ENCODE measurements at regions not wholly inside any gene's neighbourhood (a gene's known extent, or its start where the extent isn't known, plus 50 kb on each side); places are given as distances from the start of the nearest gene placed in this dataset.

- DNase-seq (ENCODE audit: extremely low spot score, insufficient read length, low read depth) (no peak), FAIRE-seq (no peak)
Observed at GRCh38 chr6:37103169-37104039, 66.5 kb upstream of the PIM1 start.

- DNase-seq (ENCODE audit: extremely low spot score, insufficient read length, low read depth) = no peak
- FAIRE-seq = no peak
Observed at GRCh38 chr6:37104824-37105147, 65.2 kb upstream of the PIM1 start.

- FAIRE-seq = no peak
- DNase-seq (ENCODE audit: extremely low spot score, insufficient read length, low read depth) = no peak
Observed at GRCh38 chr6:37105148-37106050, 64.6 kb upstream of the PIM1 start.

- DNase-seq (ENCODE audit: extremely low spot score, insufficient read length, low read depth) (no peak), FAIRE-seq (no peak)
Observed at GRCh38 chr6:37106051-37106363, 63.9 kb upstream of the PIM1 start.

- FAIRE-seq = no peak
- DNase-seq (ENCODE audit: extremely low spot score, insufficient read length, low read depth) = no peak
Observed at GRCh38 chr6:37106554-37106953, 63.4 kb upstream of the PIM1 start.

GRCh38 chr6:37106982-37107491 lies 62.9 kb upstream of the PIM1 start:
- no peak for DNase-seq (ENCODE audit: extremely low spot score, insufficient read length, low read depth)
- no peak for FAIRE-seq

GRCh38 chr6:37109714-37110499 lies 60.0 kb upstream of the PIM1 start:
- FAIRE-seq (no peak), DNase-seq (ENCODE audit: extremely low spot score, insufficient read length, low read depth) (no peak)

- DNase-seq (ENCODE audit: extremely low spot score, insufficient read length, low read depth) = no peak
- peak; percentile 92 for FAIRE-seq
Observed at GRCh38 chr6:37110500-37111461, 59.2 kb upstream of the PIM1 start.

GRCh38 chr6:37113976-37114375 lies 56.0 kb upstream of the PIM1 start:
- no peak for FAIRE-seq
- DNase-seq (ENCODE audit: extremely low spot score, insufficient read length, low read depth) = no peak

- no peak for DNase-seq (ENCODE audit: extremely low spot score, insufficient read length, low read depth)
Observed at GRCh38 chr6:37114612-37115011, 55.3 kb upstream of the PIM1 start.

GRCh38 chr6:37115236-37115895 lies 54.6 kb upstream of the PIM1 start:
- no peak for FAIRE-seq
- no peak for DNase-seq (ENCODE audit: extremely low spot score, insufficient read length, low read depth)

More at GRCh38 chr6:37114612-37115011, 55.3 kb upstream of the PIM1 start:
- no peak for FAIRE-seq

- no peak for FAIRE-seq
- DNase-seq (ENCODE audit: extremely low spot score, insufficient read length, low read depth) = no peak
Observed at GRCh38 chr6:37116326-37116725, 53.6 kb upstream of the PIM1 start.

GRCh38 chr6:37119387-37119886 lies 50.5 kb upstream of the PIM1 start:
- FAIRE-seq (no peak), DNase-seq (ENCODE audit: extremely low spot score, insufficient read length, low read depth) (no peak)

All from GM18507 (cell line).